HG02970 (cell line): ENCODE measurements at regions not wholly inside any gene's neighbourhood (a gene's known extent, or its start where the extent isn't known, plus 50 kb on each side); places are given as distances from the start of the nearest gene placed in this dataset.
A peak's percentile ranks its signal among the peaks of the same experiment; 100 is the strongest.
"Not testable (repeated sequence)": the region's sequence is repeated elsewhere in the genome, so short reads cannot be mapped to it uniquely, and the experiment has no call there.

Experiments used
- ATAC-seq: cut with Tn5 transposase; IDR thresholded peaks from one replicate; pipeline ENCODE4 v1.9.1; 2021; ENCODE audit warnings: mild to moderate bottlenecking, moderate library complexity, moderate number of reproducible peaks; ENCODE audit not compliant: unreplicated experiment, low FRiP score

- no peak for ATAC-seq
Measured at GRCh38 chr2:44083054-44083453, 85.6 kb upstream of the PPM1B start.

GRCh38 chr2:44084850-44085249 lies 83.8 kb upstream of the PPM1B start:
- no peak for ATAC-seq

- ATAC-seq, result no peak
Measured at GRCh38 chr2:44086629-44087028, 82.0 kb upstream of the PPM1B start.

DNA sequence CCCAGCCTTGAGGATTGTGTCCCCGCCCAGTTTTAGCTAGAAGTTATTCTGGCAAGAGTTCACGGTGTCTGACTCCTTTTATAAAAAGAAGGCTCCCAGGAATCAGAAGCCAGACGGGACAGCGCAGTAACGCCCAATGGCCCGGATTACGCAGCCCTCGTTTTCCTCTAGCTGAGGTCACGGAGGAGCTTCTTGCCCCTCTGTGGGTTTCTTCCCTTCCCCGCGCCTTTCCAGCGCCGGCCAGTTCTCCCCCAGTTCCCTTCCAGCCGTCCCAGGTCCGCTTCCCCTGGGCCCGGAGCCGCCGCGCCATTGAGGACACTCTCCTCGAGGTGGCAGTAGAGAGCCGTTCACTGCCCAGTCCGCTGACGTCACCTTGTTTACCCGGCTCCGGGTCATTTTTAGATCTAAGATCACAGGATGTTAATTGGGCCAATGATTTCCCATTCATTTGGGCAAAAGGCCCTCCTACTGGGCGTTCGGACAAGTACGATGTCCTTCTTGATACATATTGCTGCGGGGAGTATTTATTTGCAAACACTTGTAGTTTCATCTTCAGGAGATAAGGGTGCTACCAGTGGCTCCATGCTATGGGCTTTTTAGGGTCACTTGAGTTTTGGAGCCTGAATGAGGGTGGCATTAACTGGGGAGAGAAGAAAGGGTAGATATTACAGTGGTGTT lies 81.5 kb upstream of the PPM1B start:
- peak; percentile 57 for ATAC-seq

DNA sequence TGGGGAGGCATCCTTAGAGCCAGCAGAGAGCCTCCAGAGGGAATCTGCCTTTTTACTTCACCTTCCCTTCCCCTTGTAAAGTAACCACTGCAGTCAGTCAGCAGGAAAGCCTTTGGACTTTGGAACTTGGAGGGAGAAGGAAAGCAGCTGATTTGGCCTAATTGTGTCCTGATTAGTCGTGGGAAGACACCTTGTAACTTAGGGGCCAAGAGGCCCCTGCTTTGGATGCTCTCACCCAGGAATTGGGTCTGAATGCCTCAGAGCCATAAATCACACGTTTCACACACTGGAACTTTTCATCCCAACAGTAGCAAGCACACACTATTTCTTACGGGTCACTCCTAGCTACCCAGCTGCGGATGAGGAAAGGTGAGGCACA lies 81.0 kb upstream of the PPM1B start:
- no peak for ATAC-seq

DNA sequence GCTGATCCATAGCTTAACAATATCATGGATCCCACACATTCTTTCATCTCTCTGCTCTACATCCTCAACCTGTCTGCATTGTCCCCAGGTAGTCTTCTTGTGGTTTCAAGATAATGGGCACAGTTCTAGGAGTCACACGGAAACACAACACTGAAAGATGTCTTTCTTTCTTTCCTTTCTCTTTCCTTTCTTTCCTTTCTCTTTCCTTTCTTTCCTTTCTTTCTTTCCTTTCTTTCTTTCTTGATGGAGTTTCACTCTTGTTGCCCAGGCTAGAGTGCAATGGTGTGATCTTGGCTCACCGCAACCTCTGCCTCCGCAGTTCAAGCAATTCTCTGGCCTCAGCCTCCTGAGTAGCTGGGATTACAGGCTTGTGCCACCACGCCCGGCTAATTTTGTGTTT lies 76.2 kb upstream of the PPM1B start:
- ATAC-seq, result not testable (repeated sequence)

DNA sequence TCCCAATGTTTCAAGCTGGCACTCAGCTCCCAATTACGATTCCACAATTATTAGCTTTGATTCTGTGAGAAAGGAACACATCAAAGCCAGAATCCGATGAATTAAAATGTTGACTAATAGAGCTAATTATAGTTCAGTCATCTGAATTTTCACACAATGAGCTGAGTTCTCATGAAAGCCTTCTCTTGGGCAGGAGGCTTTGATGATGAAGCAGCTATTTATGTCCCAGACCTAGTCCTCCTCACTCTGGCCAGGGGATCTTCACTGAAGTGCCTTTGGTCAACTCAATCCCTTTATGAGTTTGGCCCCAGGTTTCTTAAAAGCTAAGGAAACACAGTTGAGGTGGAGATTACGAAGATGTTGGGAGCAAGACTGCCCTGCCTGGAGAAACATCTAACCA lies 74.7 kb upstream of the PPM1B start:
- no peak for ATAC-seq

GRCh38 chr2:44097322-44097907 lies 71.3 kb upstream of the PPM1B start:
- ATAC-seq, result no peak

- no peak for ATAC-seq
Measured at GRCh38 chr2:44098050-44098449, 70.6 kb upstream of the PPM1B start.

DNA sequence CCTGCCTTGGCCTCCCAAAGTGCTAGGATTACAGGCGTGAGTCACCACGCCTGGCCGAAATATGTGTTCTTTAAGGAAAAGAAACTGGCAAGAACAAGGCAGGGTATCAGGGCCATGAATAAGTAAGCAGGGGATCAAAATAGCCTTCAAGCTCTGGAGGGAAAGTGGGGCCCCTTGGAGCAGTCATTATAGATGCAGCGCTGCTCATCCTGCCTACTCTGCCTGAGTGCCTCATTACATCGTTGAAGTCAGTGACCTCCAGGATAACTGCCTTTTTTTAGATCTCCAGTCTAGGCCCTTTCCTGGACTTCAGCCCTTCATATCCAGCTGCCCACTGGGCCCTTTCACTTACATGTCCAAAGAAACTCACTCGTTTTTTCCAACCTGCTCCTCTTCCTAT lies 69.8 kb upstream of the PPM1B start:
- ATAC-seq, result no peak

DNA sequence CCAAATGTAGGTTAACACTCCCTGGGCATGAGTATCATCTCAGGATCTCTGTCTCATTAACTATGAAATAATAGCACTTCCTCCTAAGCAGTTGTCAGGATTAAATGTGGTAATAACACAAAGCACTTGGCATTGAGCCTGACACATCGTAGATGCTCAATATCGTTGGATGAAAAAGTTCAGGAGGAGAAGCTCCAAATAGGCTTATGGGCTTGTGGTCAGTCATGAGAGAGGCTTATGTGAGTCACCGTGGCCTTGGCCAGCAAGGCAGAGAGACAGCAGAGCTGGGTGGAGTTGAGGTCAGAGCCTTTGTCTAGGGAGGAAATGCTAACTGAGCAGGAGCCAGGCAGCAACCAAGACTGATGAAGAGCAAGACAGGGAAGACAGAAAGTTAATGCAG lies 68.3 kb upstream of the PPM1B start:
- ATAC-seq, result no peak

GRCh38 chr2:44101246-44101645 lies 67.4 kb upstream of the PPM1B start:
- ATAC-seq, result no peak

DNA sequence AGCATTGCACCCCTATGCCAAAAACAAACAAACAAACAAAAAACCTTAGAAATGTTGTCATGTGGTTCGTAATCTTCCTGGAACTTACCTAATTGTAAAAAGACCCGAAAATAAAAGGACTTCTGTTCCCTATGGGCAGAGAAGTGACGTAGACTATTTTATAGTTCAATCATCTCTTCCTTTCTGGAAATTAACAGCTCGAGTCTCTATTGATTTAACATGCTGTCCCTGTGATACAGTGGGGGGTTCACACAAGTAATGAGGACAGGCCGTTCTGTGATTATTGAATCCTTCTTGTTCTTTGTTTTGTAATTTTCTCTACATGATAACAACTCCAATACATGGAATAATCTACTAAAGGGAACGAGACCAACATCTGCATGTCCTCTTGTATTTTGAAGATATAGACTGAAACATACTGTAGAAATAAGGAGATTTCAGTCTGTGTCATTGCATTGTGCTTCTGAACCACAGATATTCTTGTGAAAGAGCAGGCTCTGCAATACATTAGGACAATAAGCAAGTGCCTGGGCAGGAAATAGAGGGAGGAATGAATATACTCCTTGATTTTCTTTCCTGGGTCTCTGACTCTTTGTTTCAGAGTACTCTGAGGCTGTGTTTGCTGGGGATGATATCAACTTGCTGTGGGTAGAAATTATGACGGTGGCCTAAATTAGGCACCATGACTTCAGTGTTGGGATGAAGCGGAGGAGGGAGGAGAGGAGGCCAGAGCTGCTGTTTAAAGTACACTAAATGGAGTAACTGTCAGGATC lies 65.7 kb upstream of the PPM1B start:
- no peak for ATAC-seq

DNA sequence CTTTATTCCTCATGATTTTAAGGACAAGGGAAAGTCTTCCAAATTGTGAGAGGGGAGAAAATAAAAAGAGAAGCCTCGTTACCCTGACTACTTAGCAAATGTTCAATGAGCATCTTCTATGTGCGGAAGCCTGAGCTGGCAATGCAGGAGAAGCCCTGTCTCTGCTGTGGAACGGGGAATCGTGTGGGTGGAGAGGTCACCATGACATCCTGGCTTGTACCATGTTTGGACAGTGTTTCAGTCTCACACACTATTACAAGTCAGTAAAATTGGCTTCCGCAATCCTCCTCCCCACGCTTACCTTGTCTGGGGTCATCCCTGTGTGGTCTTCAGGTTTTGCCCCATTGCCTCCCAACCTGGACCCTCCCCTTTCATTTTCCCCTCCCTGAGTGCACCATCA lies 65.0 kb upstream of the PPM1B start:
- no peak for ATAC-seq

DNA sequence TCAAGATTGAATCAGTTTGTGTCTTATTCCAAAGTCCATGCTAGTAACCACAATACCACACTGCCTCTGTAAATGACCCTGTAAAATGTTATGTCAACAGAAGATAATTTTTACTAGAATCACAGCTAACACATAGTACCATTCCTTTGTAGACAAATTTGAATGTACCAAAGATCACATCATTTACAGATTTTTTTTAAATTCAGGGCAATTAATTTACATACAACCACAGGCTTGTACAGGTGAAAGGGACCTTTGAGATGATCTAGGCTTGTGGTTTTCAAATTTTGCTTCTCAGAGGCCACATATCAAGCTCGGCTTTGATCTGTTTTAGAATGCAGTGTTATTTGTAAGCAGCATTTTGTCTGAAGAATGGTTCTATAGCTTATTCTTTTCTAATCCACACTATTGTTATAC lies 63.8 kb upstream of the PPM1B start:
- ATAC-seq, result no peak

DNA sequence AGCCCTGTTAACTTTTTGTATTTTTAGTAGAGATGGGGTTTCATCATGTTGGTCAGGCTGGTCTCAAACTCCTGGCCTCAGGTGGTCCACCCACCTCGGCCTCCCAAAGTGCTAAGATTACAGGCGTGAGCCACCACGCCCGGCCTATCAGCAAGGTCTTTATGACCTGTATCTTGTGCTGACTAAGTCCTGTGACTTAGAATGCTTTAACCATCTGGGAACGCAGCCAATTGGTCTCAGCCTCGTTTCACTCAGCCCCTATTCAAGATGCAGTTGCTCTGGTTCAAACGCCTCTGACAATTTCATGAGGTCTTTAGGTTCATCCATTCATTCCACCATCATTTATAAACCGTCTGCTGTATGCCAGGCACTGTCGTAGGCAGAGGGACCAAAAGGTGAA lies 62.2 kb upstream of the PPM1B start:
- ATAC-seq, result not testable (repeated sequence)

DNA sequence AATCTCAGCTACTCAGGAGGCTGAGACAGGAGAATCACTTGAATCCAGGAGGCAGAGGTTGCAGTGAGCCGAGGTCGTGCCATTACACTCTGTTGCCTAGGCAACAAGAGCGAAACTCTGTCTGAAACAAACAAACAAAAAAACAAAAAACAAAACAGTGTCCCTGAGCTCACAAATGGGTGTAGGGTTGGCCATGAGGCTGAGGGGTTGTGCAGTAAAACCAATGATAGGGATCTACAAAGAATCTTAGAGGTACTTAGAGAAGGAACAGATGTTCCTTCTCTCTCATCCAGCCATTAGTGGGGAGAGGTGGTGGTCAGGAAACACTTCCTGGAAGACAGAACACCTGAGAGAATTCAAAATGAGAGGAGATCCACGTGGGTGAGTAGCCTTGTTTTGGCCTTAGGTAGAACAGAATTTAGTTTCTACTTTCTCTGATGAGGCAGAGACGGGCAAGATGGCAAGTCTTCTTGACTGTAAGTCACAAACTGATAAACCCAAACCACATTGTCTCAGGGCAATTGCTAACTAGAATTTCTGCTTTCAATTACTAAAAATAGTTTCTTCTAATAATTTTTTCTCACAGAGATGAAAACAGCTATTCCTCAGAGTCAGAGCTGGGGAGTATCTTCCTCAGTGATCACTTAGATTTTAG lies 61.5 kb upstream of the PPM1B start:
- peak; percentile 65 for ATAC-seq

DNA sequence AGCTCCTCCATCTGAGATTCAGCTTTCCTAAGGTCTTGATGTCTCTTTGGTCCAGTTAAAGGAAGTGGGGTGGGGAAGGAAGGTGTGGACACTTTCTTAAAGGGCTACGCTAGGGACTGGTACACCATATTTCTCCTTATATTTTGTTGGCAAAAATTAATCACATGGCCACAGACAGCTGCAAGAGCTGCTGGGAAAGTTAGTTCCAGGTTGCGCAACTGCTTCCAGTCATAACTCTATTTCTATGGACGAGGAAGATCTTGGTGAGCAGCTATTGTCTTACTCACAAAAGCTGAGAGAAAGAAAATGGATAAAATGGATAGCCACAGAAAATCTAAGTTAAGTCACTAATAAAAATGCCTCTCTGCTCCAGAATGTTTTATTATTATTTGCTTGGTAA lies 60.7 kb upstream of the PPM1B start:
- peak; percentile 5 for ATAC-seq

- no peak for ATAC-seq
Measured at GRCh38 chr2:44109166-44109565, 59.5 kb upstream of the PPM1B start.

DNA sequence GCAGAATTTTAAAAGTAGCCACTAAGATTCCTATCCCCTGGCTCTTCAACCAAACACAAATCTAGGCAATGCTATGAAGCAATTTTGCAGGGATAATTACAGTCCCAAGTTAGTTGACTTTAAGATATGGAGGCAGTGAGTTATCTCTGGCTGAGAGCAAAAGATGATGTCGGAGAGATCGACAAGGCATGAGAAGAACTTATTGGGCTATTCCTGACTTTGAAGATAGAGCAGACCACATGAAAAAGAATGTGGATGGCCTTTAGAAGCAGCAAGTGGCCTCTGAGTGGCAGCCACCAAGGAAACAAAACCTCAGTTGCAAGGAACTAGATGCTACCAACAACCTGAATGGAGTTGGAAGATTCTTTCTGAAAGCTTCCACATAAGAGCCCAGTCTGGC lies 58.2 kb upstream of the PPM1B start:
- ATAC-seq, result no peak

GRCh38 chr2:44112096-44112495 lies 56.6 kb upstream of the PPM1B start:
- ATAC-seq, result no peak
